Muscle of leg (tissue), 3 donors: ENCODE measurements at regions not wholly inside any gene's neighbourhood (a gene's known extent, or its start where the extent isn't known, plus 50 kb on each side); places are given as distances from the start of the nearest gene placed in this dataset.
"Not testable (repeated sequence)": the region's sequence is repeated elsewhere in the genome, so short reads cannot be mapped to it uniquely, and the experiment has no call there.

Experiments
- DNase-seq: peaks from one replicate; pipeline ENCODE4 v3.0.0; 2013
- H3K27ac ChIP-seq: one replicate; pipeline ENCODE4 v1.5.1; 2013; ENCODE audit warnings: mild to moderate bottlenecking, low read length, control low read depth
- H3K27me3 ChIP-seq: one replicate; pipeline ENCODE4 v1.6.1; 2013; ENCODE audit warnings: low read length; ENCODE audit not compliant: control insufficient read depth, insufficient read depth
- H3K36me3 ChIP-seq: one replicate; pipeline ENCODE4 v1.6.1; 2013; ENCODE audit warnings: low read length; ENCODE audit not compliant: control insufficient read depth, insufficient read depth
- H3K4me1 ChIP-seq: one replicate; pipeline ENCODE4 v1.6.1; 2013; ENCODE audit warnings: low read length; ENCODE audit not compliant: control insufficient read depth, insufficient read depth
- H3K4me3 ChIP-seq: one replicate; pipeline ENCODE4 v1.5.1; 2013; ENCODE audit warnings: low read length, control low read depth
- H3K9me3 ChIP-seq: replicated peaks from 2 replicates; pipeline ENCODE4 v1.6.1; 2013; ENCODE audit warnings: low read depth, low read length; ENCODE audit not compliant: control insufficient read depth
- WGBS: methylation state at CpG from one replicate; pipeline ENCODE4 v1.1.5; 2013; ENCODE audit warnings: missing lambda C conversion rate; ENCODE audit not compliant: insufficient coverage; 5-methylcytosine and 5-hydroxymethylcytosine counted together

- Histone ChIP-seq H3K4me1 (no peaks in the 10 kb centered on the region), H3K36me3 (no peaks in the 10 kb centered on the region), H3K4me3 (no peak overlapping the region), H3K9me3 (no peaks in the 10 kb centered on the region), H3K27ac (no peak overlapping the region), H3K27me3 (no peaks in the 10 kb centered on the region)
- WGBS, result no CpG with 5 or more reads among the region's 2 CpGs
- DNase-seq, result peak; percentile 18
Measured at GRCh38 chr4:31702326-31702725, 982.2 kb downstream of the PCDH7 start.

- no peak for DNase-seq
- Histone ChIP-seq H3K4me1 (no peaks in the 10 kb centered on the region), H3K4me3 (no peak overlapping the region), H3K27me3 (no peaks in the 10 kb centered on the region), H3K9me3 (no peaks in the 10 kb centered on the region), H3K27ac (no peak overlapping the region), H3K36me3 (no peaks in the 10 kb centered on the region)
Measured at GRCh38 chr4:31714238-31714637, 994.1 kb downstream of the PCDH7 start.

- H3K4me3 ChIP-seq, result no peak overlapping the region
- no peaks in the 10 kb centered on the region for H3K27me3 ChIP-seq
- no peaks in the 10 kb centered on the region for H3K9me3 ChIP-seq
- no peak for DNase-seq
- WGBS, result no CpG with 5 or more reads among the region's 1 CpG
- H3K4me1 ChIP-seq, result no peaks in the 10 kb centered on the region
- no peak overlapping the region for H3K27ac ChIP-seq
- no peaks in the 10 kb centered on the region for H3K36me3 ChIP-seq
Measured at GRCh38 chr4:31715302-31715701, 995.1 kb downstream of the PCDH7 start.

GRCh38 chr4:31727030-31727429 lies 1006.9 kb downstream of the PCDH7 start:
- no peaks in the 10 kb centered on the region for H3K27me3 ChIP-seq
- H3K4me1 ChIP-seq, result no peaks in the 10 kb centered on the region
- H3K9me3 ChIP-seq, result no peaks in the 10 kb centered on the region
- no peaks in the 10 kb centered on the region for H3K36me3 ChIP-seq
- no peak overlapping the region for H3K4me3 ChIP-seq
- no peak for DNase-seq
- H3K27ac ChIP-seq, result no peak overlapping the region
- no CpG with 5 or more reads among the region's 1 CpG for WGBS

GRCh38 chr4:31735004-31735403 lies 1014.8 kb downstream of the PCDH7 start:
- Histone ChIP-seq H3K4me1 (no peaks in the 10 kb centered on the region), H3K27me3 (no peaks in the 10 kb centered on the region), H3K36me3 (no peaks in the 10 kb centered on the region), H3K9me3 (no peaks in the 10 kb centered on the region), H3K4me3 (no peak overlapping the region), H3K27ac (no peak overlapping the region)
- no CpG with 5 or more reads among the region's 3 CpGs for WGBS
- no peak for DNase-seq

- 89% methylated on average over 3 of the region's 3 CpGs for WGBS
- Histone ChIP-seq H3K27ac (no peak overlapping the region), H3K4me3 (no peak overlapping the region), H3K9me3 (no peaks in the 10 kb centered on the region), H3K27me3 (no peaks in the 10 kb centered on the region), H3K36me3 (no peaks in the 10 kb centered on the region), H3K4me1 (no peaks in the 10 kb centered on the region)
- DNase-seq, result peak; percentile 16
Measured at GRCh38 chr4:31737419-31737818, 1017.2 kb downstream of the PCDH7 start.

GRCh38 chr4:31741326-31741725 lies 1021.2 kb downstream of the PCDH7 start:
- Histone ChIP-seq H3K4me3 (no peak overlapping the region), H3K27me3 (no peaks in the 10 kb centered on the region), H3K4me1 (no peaks in the 10 kb centered on the region), H3K9me3 (no peaks in the 10 kb centered on the region), H3K27ac (no peak overlapping the region), H3K36me3 (no peaks in the 10 kb centered on the region)
- no peak for DNase-seq

- WGBS, result 88% methylated on average over 3 of the region's 3 CpGs
- DNase-seq, result no peak
Measured at GRCh38 chr4:31748382-31748781, 1028.2 kb downstream of the PCDH7 start.

GRCh38 chr4:31750581-31750980 lies 1030.4 kb downstream of the PCDH7 start:
- H3K4me3 ChIP-seq, H3K36me3 ChIP-seq, H3K9me3 ChIP-seq, H3K27ac ChIP-seq, DNase-seq, H3K4me1 ChIP-seq, H3K27me3 ChIP-seq: not testable (repeated sequence)
- WGBS, result no CpG with 5 or more reads among the region's 2 CpGs

More at GRCh38 chr4:31748382-31748781, 1028.2 kb downstream of the PCDH7 start:
- H3K36me3 ChIP-seq, result no peaks in the 10 kb centered on the region
- H3K4me1 ChIP-seq, result no peaks in the 10 kb centered on the region
- no peak overlapping the region for H3K27ac ChIP-seq
- H3K27me3 ChIP-seq, result no peaks in the 10 kb centered on the region
- no peak overlapping the region for H3K4me3 ChIP-seq
- H3K9me3 ChIP-seq, result no peaks in the 10 kb centered on the region

- no peaks in the 10 kb centered on the region for H3K9me3 ChIP-seq
- WGBS, result no CpG with 5 or more reads among the region's 4 CpGs
- H3K27ac ChIP-seq, result no peak overlapping the region
- no peaks in the 10 kb centered on the region for H3K4me1 ChIP-seq
- H3K4me3 ChIP-seq, result no peak overlapping the region
- no peaks in the 10 kb centered on the region for H3K36me3 ChIP-seq
- no peak for DNase-seq
- no peaks in the 10 kb centered on the region for H3K27me3 ChIP-seq
Measured at GRCh38 chr4:31755751-31756150, 1035.6 kb downstream of the PCDH7 start.

- no peaks in the 10 kb centered on the region for H3K9me3 ChIP-seq
- DNase-seq, result no peak
- no peak overlapping the region for H3K4me3 ChIP-seq
- no peaks in the 10 kb centered on the region for H3K27me3 ChIP-seq
- H3K27ac ChIP-seq, result no peak overlapping the region
- no peaks in the 10 kb centered on the region for H3K4me1 ChIP-seq
- no peaks in the 10 kb centered on the region for H3K36me3 ChIP-seq
Measured at GRCh38 chr4:31768756-31769155, 1048.6 kb downstream of the PCDH7 start.
